Cardiac fibroblast (primary cell): ENCODE measurements at regions not wholly inside any gene's neighbourhood (a gene's known extent, or its start where the extent isn't known, plus 50 kb on each side); places are given as distances from the start of the nearest gene placed in this dataset.

Experiments used
- DNase-seq, 2 donors: peaks; one replicate each; pipeline versions ENCODE4 v3.0.0 to v3.0.0-alpha.2; 2010; ENCODE audit warnings: low read depth in 2 of 2
- H3K4me3 ChIP-seq, 2 donors: replicated peaks in 1 of 2; 1 replicate in 1 of 2; 2 replicates in 1 of 2; pipeline ENCODE4 v1.5.1; 2011; ENCODE audit warnings: low read depth in 2 of 2, low read length in 2 of 2, mild to moderate bottlenecking in 2 of 2, moderate library complexity in 1 of 2
- CTCF ChIP-seq: IDR thresholded peaks from one replicate; pipeline ENCODE4 v1.5.1; 2011; ENCODE audit warnings: low read depth, mild to moderate bottlenecking, low read length, inconsistent platforms

- no peak overlapping the region for H3K4me3 ChIP-seq
- no peak for DNase-seq
- no peak for TF ChIP-seq CTCF
These were observed 395.7 kb downstream of the CDK5RAP2 start for GRCh38 chr9:120184266-120184665.

- no peak for TF ChIP-seq CTCF
- DNase-seq: no peak
- no peak overlapping the region for H3K4me3 ChIP-seq
These were observed 396.4 kb downstream of the CDK5RAP2 start for GRCh38 chr9:120183615-120184014.

GRCh38 chr9:120182011-120182410 is 398.0 kb downstream of the CDK5RAP2 start:
- TF ChIP-seq CTCF: no peak
- no peak overlapping the region for H3K4me3 ChIP-seq
- no peak for DNase-seq

- H3K4me3 ChIP-seq: no peak overlapping the region
- no peak for TF ChIP-seq CTCF
- DNase-seq: no peak
These were observed 402.8 kb downstream of the CDK5RAP2 start for GRCh38 chr9:120177121-120177520.

GRCh38 chr9:120175031-120175430 is 404.9 kb downstream of the CDK5RAP2 start:
- no peak overlapping the region for H3K4me3 ChIP-seq
- TF ChIP-seq CTCF: no peak
- DNase-seq: no peak

- DNase-seq: no peak
- no peak overlapping the region for H3K4me3 ChIP-seq
- TF ChIP-seq CTCF: no peak
These were observed 418.2 kb downstream of the CDK5RAP2 start for GRCh38 chr9:120161776-120162175.

- DNase-seq: no peak
- no peak for TF ChIP-seq CTCF
- no peak overlapping the region for H3K4me3 ChIP-seq
These were observed 421.7 kb downstream of the CDK5RAP2 start for GRCh38 chr9:120158221-120158620.
